ENCODE measurements at regions not wholly inside any gene's neighbourhood (a gene's known extent, or its start where the extent isn't known, plus 50 kb on each side); places are given as distances from the start of the nearest gene placed in this dataset.
"Not testable (repeated sequence)": the region's sequence is repeated elsewhere in the genome, so short reads cannot be mapped to it uniquely, and the experiment has no call there.

GRCh38 chr9:10835791-10836463 is 223.1 kb upstream of the PTPRD start:
- no peak for DNase-seq

- no peak for DNase-seq
Measured at GRCh38 chr9:10843151-10843550, 230.3 kb upstream of the PTPRD start.

GRCh38 chr9:10855847-10856246 is 243.0 kb upstream of the PTPRD start:
- no peak for DNase-seq

- DNase-seq, result no peak
Measured at GRCh38 chr9:10858817-10859216, 246.0 kb upstream of the PTPRD start.

GRCh38 chr9:10863476-10863875 is 250.7 kb upstream of the PTPRD start:
- no peak for DNase-seq

- DNase-seq, result no peak
Measured at GRCh38 chr9:10867194-10867593, 254.4 kb upstream of the PTPRD start.

GRCh38 chr9:10869687-10870086 is 256.9 kb upstream of the PTPRD start:
- DNase-seq, result no peak

- DNase-seq, result no peak
Measured at GRCh38 chr9:10873999-10874398, 261.2 kb upstream of the PTPRD start.

- DNase-seq, result no peak
Measured at GRCh38 chr9:10875752-10876151, 262.9 kb upstream of the PTPRD start.

- DNase-seq, result no peak
Measured at GRCh38 chr9:10876333-10876732, 263.5 kb upstream of the PTPRD start.

- not testable (repeated sequence) for DNase-seq
Measured at GRCh38 chr9:10890266-10890665, 277.5 kb upstream of the PTPRD start.

- no peak for DNase-seq
Measured at GRCh38 chr9:10899509-10899908, 286.7 kb upstream of the PTPRD start.

- no peak for DNase-seq
Measured at GRCh38 chr9:10903969-10904368, 291.2 kb upstream of the PTPRD start.

GRCh38 chr9:10910779-10911178 is 298.0 kb upstream of the PTPRD start:
- no peak for DNase-seq

- no peak for DNase-seq
Measured at GRCh38 chr9:10911373-10911772, 298.6 kb upstream of the PTPRD start.

- no peak for DNase-seq
Measured at GRCh38 chr9:10917001-10917400, 304.2 kb upstream of the PTPRD start.

- no peak for DNase-seq
Measured at GRCh38 chr9:10921671-10922070, 308.9 kb upstream of the PTPRD start.

- no peak for DNase-seq
Measured at GRCh38 chr9:10925896-10926295, 313.1 kb upstream of the PTPRD start.

- no peak for DNase-seq
Measured at GRCh38 chr9:10928372-10928771, 315.6 kb upstream of the PTPRD start.

GRCh38 chr9:10930081-10930480 is 317.3 kb upstream of the PTPRD start:
- no peak for DNase-seq

GRCh38 chr9:10946676-10947410 is 334.0 kb upstream of the PTPRD start:
- DNase-seq, result no peak

- no peak for DNase-seq
Measured at GRCh38 chr9:10957878-10958277, 345.1 kb upstream of the PTPRD start.

GRCh38 chr9:10961883-10962282 is 349.1 kb upstream of the PTPRD start:
- DNase-seq, result no peak

Data from anterior cingulate cortex (tissue), 58 donors.